ENCODE measurements at regions not wholly inside any gene's neighbourhood (a gene's known extent, or its start where the extent isn't known, plus 50 kb on each side); places are given as distances from the start of the nearest gene placed in this dataset.

DNA sequence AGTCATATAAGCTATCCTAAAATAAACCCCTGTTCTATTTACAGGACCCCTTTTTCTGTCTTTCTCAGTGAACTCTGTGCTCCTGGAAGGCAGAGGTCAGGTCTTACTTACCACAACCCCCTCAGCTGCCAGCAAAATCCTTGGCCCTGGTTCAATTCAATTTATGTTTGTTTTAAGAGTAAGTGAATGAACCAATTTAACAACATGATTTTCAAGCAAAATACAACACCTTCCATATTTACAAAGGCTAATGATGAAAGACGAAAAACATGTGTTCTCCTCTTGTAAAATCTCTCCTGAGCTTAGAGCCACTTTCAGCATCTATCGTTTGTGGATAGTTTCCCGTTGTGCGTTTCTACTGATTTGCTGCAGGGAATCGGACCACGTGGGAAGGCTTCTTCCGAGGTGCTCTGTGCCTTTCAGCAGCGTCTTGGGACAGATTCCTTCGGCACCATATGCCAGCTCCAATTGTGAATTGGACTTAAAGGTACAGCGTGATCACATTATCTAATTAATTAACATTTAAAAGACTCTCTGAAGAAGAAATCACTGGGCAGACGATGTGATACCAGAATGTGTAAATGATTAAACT lies 411.7 kb downstream of the IRS2 start:
- no peaks in the 10 kb centered on the region for H3K36me3 ChIP-seq (ENCODE audit: control insufficient read depth, insufficient read depth, low read length)
- no peak overlapping the region for H3K27ac ChIP-seq (ENCODE audit: insufficient read depth, low read length, poor library complexity, severe bottlenecking)
- H3K4me1 ChIP-seq (ENCODE audit: control insufficient read depth, insufficient read depth, low read length, poor library complexity, severe bottlenecking) = no peaks in the 10 kb centered on the region
- no peak for DNase-seq
- H3K4me3 ChIP-seq (ENCODE audit: insufficient read depth, low read depth, low read length, poor library complexity, severe bottlenecking) = no peak overlapping the region
- H3K27me3 ChIP-seq (replicated peaks; ENCODE audit: control insufficient read depth, insufficient read depth, low read length, poor library complexity, severe bottlenecking) = no peaks in the 10 kb centered on the region
- H3K9me3 ChIP-seq (ENCODE audit: control insufficient read depth, low read length) = no peaks in the 10 kb centered on the region

DNA sequence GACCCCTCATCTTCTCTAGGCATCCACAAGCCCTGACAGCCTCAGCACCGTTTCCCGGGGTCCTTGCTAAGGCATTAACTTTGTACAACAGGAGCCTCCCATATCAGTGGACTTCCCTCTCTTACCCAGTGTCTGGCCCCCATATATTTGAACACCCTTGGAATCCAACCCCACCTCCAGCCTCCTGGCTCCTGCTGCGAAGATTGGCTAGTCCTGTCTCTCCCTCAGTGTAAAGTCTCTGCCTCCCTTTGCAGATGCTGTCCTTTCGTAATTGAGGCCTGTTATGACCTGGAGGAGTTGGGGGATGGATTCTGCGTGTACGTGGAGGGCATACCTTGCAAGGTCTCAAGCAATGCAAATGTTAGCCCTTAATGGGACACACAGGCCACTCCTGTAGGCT lies 413.7 kb downstream of the IRS2 start:
- no peaks in the 10 kb centered on the region for H3K4me1 ChIP-seq (ENCODE audit: control insufficient read depth, insufficient read depth, low read length, poor library complexity, severe bottlenecking)
- H3K4me3 ChIP-seq (ENCODE audit: insufficient read depth, low read depth, low read length, poor library complexity, severe bottlenecking) = no peak overlapping the region
- no peaks in the 10 kb centered on the region for H3K36me3 ChIP-seq (ENCODE audit: control insufficient read depth, insufficient read depth, low read length)
- no peaks in the 10 kb centered on the region for H3K27me3 ChIP-seq (replicated peaks; ENCODE audit: control insufficient read depth, insufficient read depth, low read length, poor library complexity, severe bottlenecking)
- H3K9me3 ChIP-seq (ENCODE audit: control insufficient read depth, low read length) = no peaks in the 10 kb centered on the region
- H3K27ac ChIP-seq (ENCODE audit: insufficient read depth, low read length, poor library complexity, severe bottlenecking) = no peak overlapping the region
- DNase-seq = no peak

GRCh38 chr13:109371066-109371465 lies 415.3 kb downstream of the IRS2 start:
- DNase-seq = no peak
- H3K36me3 ChIP-seq (ENCODE audit: control insufficient read depth, insufficient read depth, low read length) = no peaks in the 10 kb centered on the region

DNA sequence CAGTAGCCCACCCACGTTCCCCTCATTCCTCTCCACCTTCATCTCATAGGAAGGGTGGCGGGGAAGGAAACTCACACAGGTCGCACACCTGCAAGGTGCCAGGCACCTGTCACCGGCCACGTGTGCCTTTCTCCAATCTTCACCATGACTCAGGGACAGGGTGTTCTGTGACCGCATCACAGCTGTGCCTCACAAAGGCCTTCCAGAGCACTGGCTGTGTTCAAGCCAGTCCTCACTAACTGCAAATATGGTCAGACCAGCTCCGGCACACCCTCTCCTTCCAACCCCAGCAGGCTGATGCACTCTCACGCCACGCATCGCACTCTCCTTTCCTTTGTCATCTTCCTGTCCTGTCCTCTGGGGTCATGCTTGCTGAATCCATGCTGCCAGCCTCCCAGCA lies 415.9 kb downstream of the IRS2 start:
- H3K4me3 ChIP-seq (ENCODE audit: insufficient read depth, low read depth, low read length, poor library complexity, severe bottlenecking) = no peak overlapping the region
- no peak for DNase-seq
- no peak overlapping the region for H3K27ac ChIP-seq (ENCODE audit: insufficient read depth, low read length, poor library complexity, severe bottlenecking)
- H3K9me3 ChIP-seq (ENCODE audit: control insufficient read depth, low read length) = no peaks in the 10 kb centered on the region
- H3K36me3 ChIP-seq (ENCODE audit: control insufficient read depth, insufficient read depth, low read length) = no peaks in the 10 kb centered on the region
- H3K4me1 ChIP-seq (ENCODE audit: control insufficient read depth, insufficient read depth, low read length, poor library complexity, severe bottlenecking) = no peaks in the 10 kb centered on the region
- H3K27me3 ChIP-seq (replicated peaks; ENCODE audit: control insufficient read depth, insufficient read depth, low read length, poor library complexity, severe bottlenecking) = no peaks in the 10 kb centered on the region

More at GRCh38 chr13:109371066-109371465, 415.3 kb downstream of the IRS2 start:
- no peaks in the 10 kb centered on the region for H3K27me3 ChIP-seq (replicated peaks; ENCODE audit: control insufficient read depth, insufficient read depth, low read length, poor library complexity, severe bottlenecking)
- H3K4me3 ChIP-seq (ENCODE audit: insufficient read depth, low read depth, low read length, poor library complexity, severe bottlenecking) = no peak overlapping the region
- H3K27ac ChIP-seq (ENCODE audit: insufficient read depth, low read length, poor library complexity, severe bottlenecking) = no peak overlapping the region
- H3K4me1 ChIP-seq (ENCODE audit: control insufficient read depth, insufficient read depth, low read length, poor library complexity, severe bottlenecking) = no peaks in the 10 kb centered on the region
- H3K9me3 ChIP-seq (ENCODE audit: control insufficient read depth, low read length) = no peaks in the 10 kb centered on the region

- DNase-seq = no peak
These were observed 416.9 kb downstream of the IRS2 start for GRCh38 chr13:109369353-109370052.

GRCh38 chr13:109368230-109368629 lies 418.2 kb downstream of the IRS2 start:
- Histone ChIP-seq H3K27me3 (replicated peaks; ENCODE audit: control insufficient read depth, insufficient read depth, low read length, poor library complexity, severe bottlenecking) (no peaks in the 10 kb centered on the region), H3K4me3 (ENCODE audit: insufficient read depth, low read depth, low read length, poor library complexity, severe bottlenecking) (no peak overlapping the region), H3K36me3 (ENCODE audit: control insufficient read depth, insufficient read depth, low read length) (no peaks in the 10 kb centered on the region), H3K9me3 (ENCODE audit: control insufficient read depth, low read length) (no peaks in the 10 kb centered on the region), H3K4me1 (ENCODE audit: control insufficient read depth, insufficient read depth, low read length, poor library complexity, severe bottlenecking) (no peaks in the 10 kb centered on the region), H3K27ac (ENCODE audit: insufficient read depth, low read length, poor library complexity, severe bottlenecking) (no peak overlapping the region)
- no peak for DNase-seq

More at GRCh38 chr13:109369353-109370052, 416.9 kb downstream of the IRS2 start:
- H3K27ac ChIP-seq (ENCODE audit: insufficient read depth, low read length, poor library complexity, severe bottlenecking) = no peak overlapping the region
- no peaks in the 10 kb centered on the region for H3K4me1 ChIP-seq (ENCODE audit: control insufficient read depth, insufficient read depth, low read length, poor library complexity, severe bottlenecking)
- H3K36me3 ChIP-seq (ENCODE audit: control insufficient read depth, insufficient read depth, low read length) = no peaks in the 10 kb centered on the region
- no peak overlapping the region for H3K4me3 ChIP-seq (ENCODE audit: insufficient read depth, low read depth, low read length, poor library complexity, severe bottlenecking)
- H3K9me3 ChIP-seq (ENCODE audit: control insufficient read depth, low read length) = no peaks in the 10 kb centered on the region
- H3K27me3 ChIP-seq (replicated peaks; ENCODE audit: control insufficient read depth, insufficient read depth, low read length, poor library complexity, severe bottlenecking) = no peaks in the 10 kb centered on the region

DNA sequence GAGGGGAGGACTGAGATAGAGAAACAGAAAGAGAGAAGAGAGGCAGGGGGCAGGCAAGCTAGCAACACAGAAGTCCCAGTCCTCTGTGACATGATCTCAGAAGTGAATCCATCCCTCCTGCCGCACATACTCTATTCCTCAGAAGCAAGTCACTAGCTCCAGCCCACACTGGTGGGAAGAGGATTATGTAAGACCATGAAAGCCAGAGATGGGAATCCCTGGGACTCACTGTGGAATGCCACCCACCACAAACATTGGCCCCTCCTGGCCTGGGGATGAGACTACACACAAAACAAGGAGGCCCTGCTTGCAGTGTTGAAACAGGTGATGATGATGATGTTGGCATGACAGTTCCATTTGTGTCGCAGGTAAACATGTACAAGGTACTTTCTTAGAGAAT lies 419.9 kb downstream of the IRS2 start:
- Histone ChIP-seq H3K4me3 (ENCODE audit: insufficient read depth, low read depth, low read length, poor library complexity, severe bottlenecking) (no peak overlapping the region), H3K27me3 (replicated peaks; ENCODE audit: control insufficient read depth, insufficient read depth, low read length, poor library complexity, severe bottlenecking) (no peaks in the 10 kb centered on the region), H3K27ac (ENCODE audit: insufficient read depth, low read length, poor library complexity, severe bottlenecking) (no peak overlapping the region), H3K9me3 (ENCODE audit: control insufficient read depth, low read length) (no peaks in the 10 kb centered on the region), H3K4me1 (ENCODE audit: control insufficient read depth, insufficient read depth, low read length, poor library complexity, severe bottlenecking) (no peaks in the 10 kb centered on the region), H3K36me3 (ENCODE audit: control insufficient read depth, insufficient read depth, low read length) (no peaks in the 10 kb centered on the region)
- no peak for DNase-seq

- Histone ChIP-seq H3K36me3 (ENCODE audit: control insufficient read depth, insufficient read depth, low read length) (no peaks in the 10 kb centered on the region), H3K27me3 (replicated peaks; ENCODE audit: control insufficient read depth, insufficient read depth, low read length, poor library complexity, severe bottlenecking) (no peaks in the 10 kb centered on the region), H3K9me3 (ENCODE audit: control insufficient read depth, low read length) (no peaks in the 10 kb centered on the region), H3K4me1 (ENCODE audit: control insufficient read depth, insufficient read depth, low read length, poor library complexity, severe bottlenecking) (no peaks in the 10 kb centered on the region), H3K4me3 (ENCODE audit: insufficient read depth, low read depth, low read length, poor library complexity, severe bottlenecking) (no peak overlapping the region), H3K27ac (ENCODE audit: insufficient read depth, low read length, poor library complexity, severe bottlenecking) (no peak overlapping the region)
- DNase-seq = no peak
These were observed 423.0 kb downstream of the IRS2 start for GRCh38 chr13:109363431-109363830.

DNA sequence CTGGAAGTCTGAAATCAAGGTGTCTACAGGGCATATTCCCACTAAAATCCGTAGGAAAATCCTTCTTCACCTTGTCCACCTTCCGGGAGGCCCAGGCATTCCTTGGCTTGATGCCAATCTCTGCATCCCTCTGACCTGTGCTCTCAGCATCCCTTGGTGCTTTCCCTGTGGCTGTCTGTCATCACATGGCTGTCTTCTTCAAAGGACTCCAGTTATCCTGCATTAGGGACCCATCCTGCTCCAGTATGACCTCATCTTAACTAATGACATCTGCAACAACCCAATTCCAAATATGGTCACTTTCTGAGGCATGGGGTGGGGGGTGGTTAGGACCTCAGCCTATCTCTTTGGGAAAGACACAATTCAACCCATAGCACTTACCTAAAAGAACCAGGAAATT lies 423.8 kb downstream of the IRS2 start:
- Histone ChIP-seq H3K36me3 (ENCODE audit: control insufficient read depth, insufficient read depth, low read length) (no peaks in the 10 kb centered on the region), H3K4me3 (ENCODE audit: insufficient read depth, low read depth, low read length, poor library complexity, severe bottlenecking) (no peak overlapping the region), H3K4me1 (ENCODE audit: control insufficient read depth, insufficient read depth, low read length, poor library complexity, severe bottlenecking) (no peaks in the 10 kb centered on the region), H3K27ac (ENCODE audit: insufficient read depth, low read length, poor library complexity, severe bottlenecking) (no peak overlapping the region), H3K9me3 (ENCODE audit: control insufficient read depth, low read length) (no peaks in the 10 kb centered on the region), H3K27me3 (replicated peaks; ENCODE audit: control insufficient read depth, insufficient read depth, low read length, poor library complexity, severe bottlenecking) (no peaks in the 10 kb centered on the region)
- DNase-seq = no peak

DNA sequence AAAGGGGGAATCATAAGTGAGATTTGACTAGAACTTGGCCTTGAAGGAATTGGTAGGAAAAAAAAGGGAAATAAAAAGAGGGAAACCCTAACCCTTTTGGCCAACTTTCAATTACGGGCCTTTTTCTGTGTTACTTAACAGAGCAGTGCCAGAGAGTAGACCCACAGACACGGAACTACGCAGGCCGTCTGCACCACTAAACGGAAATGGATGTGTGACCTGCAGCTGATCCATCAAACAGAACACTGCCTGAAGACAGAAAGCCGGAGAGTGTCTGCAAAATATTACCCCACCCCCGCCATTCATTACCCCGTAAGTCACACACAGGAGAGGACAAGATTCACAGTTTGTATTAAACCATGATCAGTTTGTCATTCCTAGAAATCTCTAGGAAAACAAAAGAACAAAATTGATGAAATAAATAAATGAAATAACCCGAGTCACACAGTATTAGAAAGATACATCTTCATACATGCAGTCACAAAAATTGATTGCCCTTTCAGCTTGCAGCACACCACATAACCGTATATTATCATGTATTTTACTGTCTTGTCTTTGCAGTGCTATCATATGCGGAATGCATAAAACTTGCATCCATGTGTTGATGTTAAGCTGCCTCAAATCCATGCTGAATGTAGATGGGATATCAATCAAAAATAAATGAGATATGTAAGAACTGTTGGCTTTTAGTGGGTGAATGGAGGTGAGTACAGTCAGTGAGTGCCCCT lies 424.7 kb downstream of the IRS2 start:
- Histone ChIP-seq H3K9me3 (ENCODE audit: control insufficient read depth, low read length) (no peaks in the 10 kb centered on the region), H3K4me1 (ENCODE audit: control insufficient read depth, insufficient read depth, low read length, poor library complexity, severe bottlenecking) (no peaks in the 10 kb centered on the region), H3K27me3 (replicated peaks; ENCODE audit: control insufficient read depth, insufficient read depth, low read length, poor library complexity, severe bottlenecking) (no peaks in the 10 kb centered on the region), H3K4me3 (ENCODE audit: insufficient read depth, low read depth, low read length, poor library complexity, severe bottlenecking) (no peak overlapping the region), H3K36me3 (ENCODE audit: control insufficient read depth, insufficient read depth, low read length) (no peaks in the 10 kb centered on the region), H3K27ac (ENCODE audit: insufficient read depth, low read length, poor library complexity, severe bottlenecking) (no peak overlapping the region)
- no peak for DNase-seq

All from effector memory CD4-positive, alpha-beta T cell (primary cell).